ENCODE measurements at regions not wholly inside any gene's neighbourhood (a gene's known extent, or its start where the extent isn't known, plus 50 kb on each side); places are given as distances from the start of the nearest gene placed in this dataset.

DNA sequence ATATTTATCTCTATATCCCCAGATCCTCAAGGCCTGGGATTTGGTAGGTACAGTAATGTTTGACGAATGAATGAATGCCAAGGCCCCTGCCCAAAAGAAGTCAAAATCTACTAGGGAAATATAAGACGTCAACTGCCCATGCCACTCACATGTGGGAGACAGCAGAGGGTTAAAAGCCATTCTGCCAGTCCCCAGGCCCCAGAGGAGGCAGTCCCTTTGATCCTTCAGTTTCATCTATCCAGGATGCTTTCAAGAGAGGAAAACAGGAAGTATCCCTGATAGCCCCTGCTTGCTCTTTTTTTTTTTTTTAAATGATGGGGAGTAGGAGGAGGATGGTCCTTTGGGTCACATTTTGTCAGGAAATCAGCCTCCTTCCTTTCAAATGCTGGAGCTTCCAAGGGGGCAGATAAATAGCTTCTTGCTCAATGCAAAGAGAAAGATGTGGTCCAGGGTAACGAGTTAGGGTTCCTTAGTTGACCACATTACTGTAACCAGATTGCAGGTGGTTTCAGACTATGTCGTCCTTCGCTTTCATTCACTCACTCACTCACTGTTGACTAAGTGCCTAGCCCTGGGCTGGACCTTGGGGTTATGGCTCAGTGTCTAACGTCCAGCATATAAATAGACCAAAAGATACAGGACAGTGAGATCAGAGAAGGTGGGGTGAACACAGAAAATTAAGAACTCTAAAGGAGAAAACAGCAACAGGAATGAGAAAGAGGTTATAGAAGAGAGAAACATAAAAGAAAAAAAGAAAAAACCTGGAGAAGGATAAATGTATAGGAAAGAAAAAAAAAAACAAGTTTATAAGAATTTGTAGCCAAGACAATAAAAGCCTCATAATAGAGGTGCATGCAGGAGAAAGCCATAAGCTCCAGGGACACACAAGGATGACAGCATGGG, 64.6 kb upstream of the PIM1 start:
- no peak for DNase-seq (ENCODE audit: low read depth)

DNA sequence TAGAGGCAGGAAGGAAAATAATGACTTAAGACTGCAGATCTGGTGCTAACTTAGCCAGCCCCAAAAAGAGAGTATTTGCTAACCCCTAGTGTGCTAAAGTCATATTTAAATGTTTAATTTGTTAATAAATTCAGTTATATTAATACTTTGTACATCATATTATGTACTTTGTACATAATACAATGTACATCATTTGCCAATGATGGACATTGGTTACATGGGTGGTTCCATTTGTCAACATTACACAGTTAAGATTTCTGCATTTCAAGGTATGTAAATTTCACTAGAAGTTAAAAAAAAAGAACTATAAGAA, 63.9 kb upstream of the PIM1 start:
- no peak for DNase-seq (ENCODE audit: low read depth)

DNA sequence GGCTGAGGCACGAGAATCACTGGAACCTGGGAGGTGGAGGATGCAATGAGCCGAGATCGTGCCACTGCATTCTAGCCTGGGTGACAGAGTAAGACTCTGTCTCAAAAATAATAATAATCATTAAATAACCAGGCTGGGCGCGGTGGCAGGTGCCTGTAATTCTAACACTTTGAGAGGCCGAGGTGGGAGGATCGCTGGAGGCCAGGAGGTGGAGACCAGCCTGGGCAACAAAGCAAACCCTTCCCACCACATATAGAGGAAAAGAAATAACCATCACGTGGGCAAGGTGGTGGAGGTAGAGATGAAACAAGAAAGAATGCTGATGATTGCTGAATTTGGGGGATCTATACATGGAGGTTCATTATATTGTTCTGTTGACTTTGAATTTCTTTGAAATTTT, 63.4 kb upstream of the PIM1 start:
- DNase-seq (ENCODE audit: low read depth), result no peak

DNA sequence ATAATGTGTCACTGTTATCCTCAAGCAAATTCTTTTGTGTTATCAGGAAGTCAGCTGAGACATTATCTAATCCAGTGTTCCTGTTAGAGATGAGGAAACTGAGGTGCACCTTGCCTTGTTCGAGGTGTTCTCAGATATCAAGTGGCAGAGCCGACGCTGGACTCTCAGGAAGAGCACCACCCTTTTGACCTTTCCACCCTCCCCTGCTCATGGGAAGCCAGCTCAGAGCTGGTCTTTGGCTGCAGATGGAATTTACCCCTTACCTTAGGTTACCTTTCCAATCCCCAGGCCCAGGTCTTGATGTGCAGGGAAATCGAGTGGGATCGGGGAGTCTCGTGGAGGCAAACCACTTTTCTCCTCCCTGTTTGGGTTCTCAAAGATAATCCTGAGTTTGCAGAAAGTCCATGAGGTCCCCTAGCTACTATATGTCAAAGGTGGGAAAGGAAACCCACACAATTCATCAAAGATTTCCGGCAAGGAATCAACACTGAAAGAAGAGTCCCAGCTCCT, 62.9 kb upstream of the PIM1 start:
- DNase-seq (ENCODE audit: low read depth), result no peak

DNA sequence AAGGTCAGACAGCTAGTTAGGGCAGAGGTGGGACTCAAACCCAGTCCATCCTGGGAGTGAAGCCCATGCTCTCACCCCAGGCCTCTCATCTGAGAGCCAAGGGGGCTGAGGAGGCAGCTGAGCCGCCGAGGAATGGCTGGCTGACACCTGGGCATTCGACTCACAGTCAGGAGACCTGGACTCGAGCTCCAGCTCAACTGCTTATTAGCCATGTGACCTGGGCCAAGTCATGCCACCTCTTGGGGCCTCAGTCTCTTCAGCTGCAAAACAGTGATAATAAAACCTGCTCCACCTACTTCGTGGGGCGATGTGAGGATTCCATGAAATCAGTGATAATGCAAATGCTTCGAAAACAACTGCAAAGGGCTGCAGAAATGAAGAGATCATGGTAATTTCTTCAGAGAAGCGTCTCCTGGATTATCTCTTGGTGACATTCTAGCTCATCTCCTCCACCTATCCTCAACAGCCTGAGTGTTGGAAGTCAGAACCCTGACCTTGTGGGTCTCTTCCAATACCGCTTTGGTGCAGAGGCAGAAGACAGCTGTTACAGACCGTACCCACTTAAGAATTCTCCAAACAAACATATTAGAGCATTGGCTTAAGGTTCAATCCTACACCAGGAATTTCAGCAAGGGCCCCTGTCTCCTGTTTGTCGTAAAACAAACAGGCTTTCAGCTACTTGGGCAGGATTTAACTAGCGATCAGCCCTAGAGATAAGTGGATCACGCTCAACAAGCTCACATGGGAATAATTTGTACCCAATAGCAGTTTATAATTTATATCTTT, 60.0 kb upstream of the PIM1 start:
- no peak for DNase-seq (ENCODE audit: low read depth)

DNA sequence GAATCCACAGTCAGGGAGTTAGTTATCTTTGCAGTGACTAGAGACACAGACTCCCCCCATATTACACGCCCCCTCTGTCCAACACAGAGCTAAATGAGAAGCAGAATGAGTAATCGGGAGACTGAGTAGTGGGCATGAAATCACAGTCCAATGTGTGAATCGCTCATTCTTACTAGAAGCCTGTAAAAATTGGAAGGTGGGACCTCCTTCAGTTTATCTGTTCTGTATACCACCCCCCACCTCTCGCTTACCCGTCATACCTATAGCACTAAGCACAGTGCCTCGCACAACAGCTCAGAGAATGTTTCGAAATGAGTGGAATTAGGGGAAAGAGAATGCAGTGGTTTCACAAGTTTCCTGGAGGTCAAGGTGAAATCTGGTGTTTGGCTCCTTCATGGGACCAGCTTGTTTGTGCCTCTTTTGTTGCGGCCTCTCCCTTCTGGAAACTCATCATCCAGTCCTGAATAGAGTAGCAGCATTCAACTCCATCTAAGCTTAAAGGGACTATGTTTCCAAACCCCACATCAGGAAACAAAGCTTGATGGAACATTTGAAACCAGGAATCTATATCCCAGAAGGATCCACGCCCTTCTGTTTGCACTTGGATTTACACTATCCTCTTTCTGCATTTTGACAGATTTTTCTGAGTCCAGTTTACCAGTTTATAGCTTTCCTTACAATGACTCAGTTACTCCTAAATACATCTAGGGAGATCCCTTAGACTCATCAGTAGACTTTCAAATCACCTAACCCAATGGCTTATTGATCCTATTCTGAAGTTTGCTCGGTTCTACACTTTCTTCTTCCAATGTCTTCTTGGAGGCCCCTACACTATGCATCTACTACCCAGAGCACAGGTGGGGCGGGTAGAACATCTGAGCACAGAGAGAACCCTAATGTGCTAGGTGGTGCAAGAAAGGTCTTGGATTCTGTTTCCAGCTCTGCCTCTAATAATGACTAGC, 59.2 kb upstream of the PIM1 start:
- DNase-seq (ENCODE audit: low read depth), result no peak

GRCh38 chr6:37113976-37114375, 56.0 kb upstream of the PIM1 start:
- DNase-seq (ENCODE audit: low read depth), result no peak

DNA sequence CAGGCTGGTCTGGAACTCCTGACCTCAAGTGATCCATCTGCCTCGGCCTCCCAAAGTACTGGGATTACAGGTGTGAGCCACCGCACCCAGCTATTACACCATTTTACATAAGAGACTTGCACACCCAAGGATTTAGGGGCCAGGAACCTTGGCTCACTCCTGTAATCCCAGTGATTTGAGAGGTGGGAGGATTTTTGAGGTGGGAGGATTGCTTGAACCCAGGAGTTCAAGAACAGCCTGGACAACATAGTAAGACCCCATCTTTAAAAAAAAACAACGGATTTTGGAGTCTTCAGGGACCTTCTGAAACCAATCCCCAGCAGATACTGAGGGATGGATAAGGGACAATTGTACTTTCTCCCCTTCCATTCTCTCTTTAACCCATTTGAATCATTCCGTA, 55.3 kb upstream of the PIM1 start:
- DNase-seq (ENCODE audit: low read depth), result no peak

DNA sequence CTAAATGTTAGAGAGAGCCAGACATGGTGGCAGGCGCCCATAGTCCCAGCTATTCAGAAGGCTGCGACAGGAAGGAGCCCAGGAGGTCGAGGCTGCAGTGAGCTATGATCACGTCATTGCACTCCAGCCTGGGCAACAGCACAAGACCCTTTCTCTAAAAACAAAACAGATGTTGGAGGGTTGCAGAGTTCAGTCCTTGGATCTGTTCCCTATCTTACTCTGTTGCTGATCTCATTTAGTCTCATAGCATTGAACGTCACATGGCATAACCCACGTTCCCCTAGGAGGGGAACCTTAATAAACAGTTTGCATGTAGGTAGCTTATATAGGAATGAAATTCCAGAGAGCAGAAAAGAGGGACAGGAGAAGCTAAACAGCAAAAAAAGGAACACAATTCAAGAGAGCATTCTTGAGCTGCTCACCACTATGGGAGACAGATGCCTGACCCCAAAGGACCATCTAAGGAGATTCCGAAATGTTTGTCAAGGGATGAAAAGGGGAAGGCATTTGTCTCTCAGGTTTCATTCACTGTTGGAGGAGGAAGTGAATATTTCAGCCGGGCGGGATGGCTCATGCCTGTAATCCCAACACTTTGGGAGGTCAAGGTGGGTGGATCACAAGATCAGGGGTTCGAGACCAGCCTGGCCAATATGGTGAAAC, 54.6 kb upstream of the PIM1 start:
- no peak for DNase-seq (ENCODE audit: low read depth)

DNA sequence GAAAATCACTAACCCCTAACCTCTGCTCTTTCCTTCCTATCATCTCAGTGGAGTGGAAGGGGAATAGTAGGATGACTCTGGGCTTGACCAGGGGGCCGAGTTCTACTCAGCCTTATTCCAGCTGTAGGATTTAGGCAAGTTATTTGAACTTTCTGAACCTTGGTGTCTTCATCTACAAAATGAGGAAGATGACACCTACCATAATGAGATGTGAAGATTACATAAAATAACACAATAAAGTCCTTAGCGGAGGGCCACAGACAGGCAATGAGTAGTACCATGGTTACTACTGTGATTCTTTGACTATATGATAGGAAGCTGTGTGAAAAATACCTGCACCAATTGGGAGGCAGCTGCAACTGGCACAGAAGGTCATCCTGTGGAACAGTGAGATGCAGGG, 53.6 kb upstream of the PIM1 start:
- no peak for DNase-seq (ENCODE audit: low read depth)

DNA sequence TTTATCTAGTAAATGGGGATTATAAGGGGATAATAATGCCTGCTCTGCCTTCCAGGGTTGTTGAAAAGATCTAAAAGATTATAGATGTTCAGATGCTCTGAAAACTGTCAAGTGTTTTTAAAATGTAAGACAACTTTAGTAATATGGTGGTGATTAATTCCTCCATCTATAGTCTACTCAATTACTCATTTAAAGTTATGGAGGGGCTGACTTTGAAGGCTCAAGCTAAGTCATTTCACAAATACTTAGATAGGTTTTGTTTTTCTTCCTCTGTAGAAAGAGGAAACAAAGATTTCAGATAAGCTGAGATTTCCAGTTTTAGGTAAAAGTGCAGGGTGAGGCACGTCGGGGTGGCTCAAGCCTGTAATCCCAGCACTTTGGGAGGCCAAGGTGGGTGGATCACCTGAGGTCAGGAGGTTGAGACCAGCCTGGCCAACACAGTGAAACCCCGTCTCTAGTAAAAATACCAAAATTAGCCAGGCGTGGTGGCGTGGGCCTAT, 50.5 kb upstream of the PIM1 start:
- no peak for DNase-seq (ENCODE audit: low read depth)
